ENCODE measurements at regions not wholly inside any gene's neighbourhood (a gene's known extent, or its start where the extent isn't known, plus 50 kb on each side); places are given as distances from the start of the nearest gene placed in this dataset.

GRCh38 chr13:81565849-81566248 is 1224.9 kb upstream of the SPRY2 start:
- TF ChIP-seq EZH2 (IDR thresholded peaks at IDR 0.05) (no peak), POLR2AphosphoS5 (IDR thresholded peaks at IDR 0.05; ENCODE audit: borderline replicate concordance, low read depth, low read length) (no peak), FOXP2 (optimal IDR thresholded peaks at IDR 0.05; ENCODE audit: control extremely low read depth, extremely low read length, insufficient read depth) (no peak)

All from SK-N-MC (cell line).